H1 (cell line): ENCODE measurements at regions not wholly inside any gene's neighbourhood (a gene's known extent, or its start where the extent isn't known, plus 50 kb on each side); places are given as distances from the start of the nearest gene placed in this dataset.

Experiments
- CTCF ChIA-PET: fragments of 300-600 bp; sonication (Branson Sonifier 250); formaldehyde crosslinking; loops from one replicate; lab custom pipeline; 2021; ENCODE audit not compliant: partially characterized antibody; lab: Charles Lee
- POLR2A ChIA-PET: fragments of 300-600 bp; sonication (Branson Sonifier 250); formaldehyde crosslinking; loops from one replicate; lab custom pipeline; 2021; ENCODE audit warnings: inconsistent platforms; ENCODE audit not compliant: partially characterized antibody; lab: Charles Lee
- DNase-seq, 2 experiments: peaks; one replicate each; pipeline versions ENCODE4 v3.0.0 to v3.0.0-alpha.2; 2010 to 2022; ENCODE audit warnings: low spot score in 2 of 2, low read depth in 1 of 2, mixed read lengths in 1 of 2
- FAIRE-seq: peaks from 2 replicates; lab custom pipeline; 2011; peaks lifted over from hg19 to GRCh38; lab: Jason Lieb, UNC
- H2AFZ ChIP-seq: 2 replicates; pipeline ENCODE4 v1.8.1; 2012; ENCODE audit warnings: low read length, inconsistent platforms
- H2AK5ac ChIP-seq: 2 replicates; pipeline ENCODE4 v1.6.1; 2013; ENCODE audit warnings: low read depth, low read length
- H2BK120ac ChIP-seq: replicated peaks from 2 replicates; pipeline ENCODE3; 2013; ENCODE audit warnings: low read depth, low read length, inconsistent platforms
- H2BK12ac ChIP-seq: 2 replicates; pipeline ENCODE4 v1.6.1; 2013; ENCODE audit warnings: low read depth, low read length
- H2BK15ac ChIP-seq: 2 replicates; pipeline ENCODE4 v1.6.1; 2013; ENCODE audit warnings: low read length
- H2BK20ac ChIP-seq: 2 replicates; pipeline ENCODE4 v1.6.1; 2013; ENCODE audit warnings: low read length
- H2BK5ac ChIP-seq: 2 replicates; pipeline ENCODE4 v1.6.1; 2013; ENCODE audit warnings: low read depth, low read length
- H3K14ac ChIP-seq: 2 replicates; pipeline ENCODE4 v1.6.1; 2013; ENCODE audit warnings: inconsistent platforms; ENCODE audit not compliant: insufficient read length
- H3K18ac ChIP-seq: 2 replicates; pipeline ENCODE4 v1.6.1; 2013; ENCODE audit warnings: low read length; ENCODE audit errors: extremely low read depth
- H3K23ac ChIP-seq: 2 replicates; pipeline ENCODE4 v1.6.1; 2013; ENCODE audit warnings: inconsistent platforms; ENCODE audit not compliant: insufficient read length
- H3K23me2 ChIP-seq: 2 replicates; pipeline ENCODE4 v1.6.1; 2013; ENCODE audit warnings: low read depth, low read length
- H3K27ac ChIP-seq: 2 replicates; pipeline ENCODE4 v1.6.1; 2011; ENCODE audit warnings: low read depth, low read length, inconsistent platforms
- H3K27me3 ChIP-seq, 4 experiments: replicated peaks in 1 of 4; 1 replicate in 1 of 4; 2 replicates in 3 of 4; pipeline versions ENCODE4 v1.6.1 to v1.8.1; 2011 to 2013; ENCODE audit warnings: low read length in 3 of 4, mild to moderate bottlenecking in 3 of 4, inconsistent platforms in 2 of 4, mixed read lengths in 2 of 4, moderate library complexity in 1 of 4; ENCODE audit not compliant: control insufficient read depth in 3 of 4, insufficient read depth in 3 of 4; ENCODE audit errors: extremely low read depth in 1 of 4
- H3K36me3 ChIP-seq, 4 experiments: 2 replicates each; pipeline versions ENCODE4 v1.6.1 to v1.8.1; 2011 to 2013; ENCODE audit warnings: mild to moderate bottlenecking in 4 of 4, low read length in 3 of 4, moderate library complexity in 2 of 4, control low read depth in 1 of 4, inconsistent platforms in 1 of 4; ENCODE audit not compliant: insufficient read depth in 4 of 4, control insufficient read depth in 2 of 4
- H3K4ac ChIP-seq: replicated peaks from 2 replicates; pipeline ENCODE3; 2013; ENCODE audit warnings: low read length, low read depth, mixed read lengths, inconsistent platforms; ENCODE audit not compliant: insufficient read length
- H3K4me1 ChIP-seq, 4 experiments: replicated peaks in 1 of 4; 1 replicate in 1 of 4; 2 replicates in 3 of 4; pipeline versions ENCODE4 v1.6.1 to v1.8.1; 2011 to 2013; ENCODE audit warnings: low read length in 3 of 4, inconsistent platforms in 2 of 4, mixed read lengths in 1 of 4; ENCODE audit not compliant: insufficient read depth in 4 of 4, control insufficient read depth in 3 of 4
- H3K4me2 ChIP-seq, 2 experiments: 2 replicates each; pipeline versions ENCODE4 v1.6.1 to v1.8.1; 2011 to 2013; ENCODE audit warnings: low read depth in 2 of 2, low read length in 2 of 2, control low read depth in 1 of 2, inconsistent platforms in 1 of 2, mild to moderate bottlenecking in 1 of 2; ENCODE audit not compliant: insufficient read depth in 1 of 2
- H3K4me3 ChIP-seq, 4 experiments: fragments of 200-600, 300-600 bp in 1 of 4; sonication (generic), shearing (Covaris generic), sonication (Bioruptor Twin) in 1 of 4; 2 replicates each; pipeline versions ENCODE4 v1.5.1 to v1.8.1; 2011 to 2016; ENCODE audit warnings: low read length in 4 of 4, low read depth in 3 of 4, control low read depth in 2 of 4, inconsistent platforms in 2 of 4, mild to moderate bottlenecking in 2 of 4, mixed read lengths in 1 of 4, moderate library complexity in 1 of 4; ENCODE audit not compliant: insufficient read depth in 2 of 4; ENCODE audit errors: extremely low read depth in 1 of 4
- H3K56ac ChIP-seq: replicated peaks from 2 replicates; pipeline ENCODE3; 2013; ENCODE audit warnings: low read depth, mild to moderate bottlenecking, mixed read lengths, low read length, inconsistent platforms; ENCODE audit not compliant: insufficient read length
- H3K79me1 ChIP-seq: 2 replicates; pipeline ENCODE4 v1.6.1; 2013; ENCODE audit warnings: low read depth, low read length, control low read depth
- H3K79me2 ChIP-seq, 2 experiments: 2 replicates each; pipeline versions ENCODE4 v1.6.1 to v1.8.1; 2012 to 2013; ENCODE audit warnings: low read length in 2 of 2, mild to moderate bottlenecking in 2 of 2, inconsistent platforms in 1 of 2; ENCODE audit not compliant: insufficient read depth in 2 of 2, control insufficient read depth in 1 of 2
- H3K9ac ChIP-seq, 4 experiments: replicated peaks in 1 of 4; 1 replicate in 1 of 4; 2 replicates in 3 of 4; pipeline versions ENCODE4 v1.6.1 to v1.8.1; 2011 to 2013; ENCODE audit warnings: low read depth in 3 of 4, low read length in 3 of 4, control low read depth in 2 of 4, mild to moderate bottlenecking in 2 of 4, moderate library complexity in 2 of 4, inconsistent platforms in 1 of 4; ENCODE audit errors: extremely low read depth in 1 of 4
- H3K9me3 ChIP-seq, 2 experiments: 2 replicates each; pipeline versions ENCODE4 v1.6.1 to v1.8.1; 2012 to 2013; ENCODE audit warnings: mild to moderate bottlenecking in 2 of 2, moderate library complexity in 2 of 2, control low read depth in 1 of 2, inconsistent platforms in 1 of 2, low read depth in 1 of 2, low read length in 1 of 2, mixed read lengths in 1 of 2; ENCODE audit not compliant: insufficient read depth in 2 of 2
- H4K20me1 ChIP-seq, 2 experiments: replicated peaks in 1 of 2; 2 replicates each; pipeline versions ENCODE3 to v1.8.1; 2011 to 2013; ENCODE audit warnings: inconsistent platforms in 2 of 2, low read length in 2 of 2, mild to moderate bottlenecking in 1 of 2; ENCODE audit not compliant: insufficient read depth in 2 of 2, control insufficient read depth in 1 of 2
- H4K5ac ChIP-seq: 2 replicates; pipeline ENCODE4 v1.6.1; 2013; ENCODE audit warnings: low read length, low read depth, mixed read lengths, inconsistent platforms; ENCODE audit not compliant: insufficient read length
- H4K8ac ChIP-seq: 2 replicates; pipeline ENCODE4 v1.8.0; 2013; ENCODE audit warnings: mild to moderate bottlenecking, moderate library complexity, low read length, inconsistent platforms; ENCODE audit not compliant: insufficient read depth; ENCODE audit errors: extremely low read depth
- H4K91ac ChIP-seq: replicated peaks from 2 replicates; pipeline ENCODE3; 2013; ENCODE audit warnings: low read length, mixed read lengths, inconsistent platforms; ENCODE audit not compliant: insufficient read length
- KDM1A ChIP-seq: fragments of 200-600, 300-600 bp; sonication (generic); IDR thresholded peaks from 2 replicates; pipeline ENCODE4 v1.7.1; 2016; ENCODE audit warnings: mild to moderate bottlenecking, low read length, borderline replicate concordance
- MAFK ChIP-seq: IDR thresholded peaks from 2 replicates; pipeline ENCODE4 v1.6.1; 2012; ENCODE audit warnings: low read depth, mild to moderate bottlenecking, improper control_type of control experiment, low read length
- WGBS, 2 experiments: shearing (Covaris generic) in 1 of 2; methylation state at CpG; one replicate each; pipeline versions ENCODE4 v1.1.6 to v1.1.7; 2013 to 2015; ENCODE audit warnings: low lambda C conversion rate in 2 of 2, mixed read lengths in 2 of 2, inconsistent platforms in 1 of 2, low coverage in 1 of 2, missing lambda C conversion rate in 1 of 2; ENCODE audit not compliant: insufficient replicate concordance in 2 of 2, insufficient coverage in 1 of 2, insufficient read length in 1 of 2; ENCODE audit errors: extremely low coverage in 1 of 2, missing lambda C conversion rate in 1 of 2; 5-methylcytosine and 5-hydroxymethylcytosine counted together

GRCh38 chrX:57964975-57965374, 54.7 kb upstream of the ZXDA start:
- H2AFZ ChIP-seq = no peak overlapping the region
- H2BK120ac ChIP-seq = no peak overlapping the region
- no peak overlapping the region for H3K4ac ChIP-seq
- H4K20me1 ChIP-seq = no peaks in the 10 kb centered on the region
- no peaks in the 10 kb centered on the region for H3K79me2 ChIP-seq
- no peak overlapping the region for H2BK15ac ChIP-seq
- no peak overlapping the region for H2BK5ac ChIP-seq
- no peak overlapping the region for H3K23ac ChIP-seq
- H3K27ac ChIP-seq = no peak overlapping the region
- no peaks in the 10 kb centered on the region for H3K36me3 ChIP-seq
- H4K5ac ChIP-seq = no peak overlapping the region
- H4K8ac ChIP-seq = no peak overlapping the region
- no peak for DNase-seq
- no peak overlapping the region for H3K4me2 ChIP-seq
- CTCF ChIA-PET = no interaction called here
- no peak overlapping the region for H3K9ac ChIP-seq
- no peak overlapping the region for H2BK12ac ChIP-seq
- H3K23me2 ChIP-seq = no peaks in the 10 kb centered on the region
- no peaks in the 10 kb centered on the region for H3K4me1 ChIP-seq
- no peak overlapping the region for H3K18ac ChIP-seq
- no peak overlapping the region for H2BK20ac ChIP-seq
- no CpG with 5 or more reads among the region's 1 CpG for WGBS, 2 experiments
- H3K79me1 ChIP-seq = no peaks in the 10 kb centered on the region
- POLR2A ChIA-PET = no interaction called here
- no peak for FAIRE-seq
- H3K4me3 ChIP-seq = no peak overlapping the region
- no peak overlapping the region for H2AK5ac ChIP-seq
- no peaks in the 10 kb centered on the region for H3K27me3 ChIP-seq
- H4K91ac ChIP-seq = no peak overlapping the region
- no peak overlapping the region for H3K14ac ChIP-seq
- H3K56ac ChIP-seq = no peak overlapping the region
- peaks cover 6 to 11% of the 10 kb centered on the region in 2 experiments; a peak in 2 of 4 replicates for H3K9me3 ChIP-seq
- TF ChIP-seq KDM1A (no peak), MAFK (no peak)
